ENCODE measurements at regions not wholly inside any gene's neighbourhood (a gene's known extent, or its start where the extent isn't known, plus 50 kb on each side); places are given as distances from the start of the nearest gene placed in this dataset.

GRCh38 chr6:168181876-168182275 lies 102.9 kb upstream of the FRMD1 start:
- no peak for ATAC-seq
- no peak for TF ChIP-seq SNAI2 (CRISPR knock-in tag; IDR thresholded peaks at IDR 0.05)
- no peak for TF ChIP-seq TSHZ2 (CRISPR knock-in tag; IDR thresholded peaks at IDR 0.05)
- TF ChIP-seq ZC3H10 (CRISPR knock-in tag; IDR thresholded peaks at IDR 0.05) = no peak
- TF ChIP-seq ARNTL (CRISPR knock-in tag; IDR thresholded peaks at IDR 0.05; ENCODE audit: borderline replicate concordance, low read depth) = no peak
- no peak for TF ChIP-seq ISL1 (CRISPR knock-in tag; IDR thresholded peaks at IDR 0.05)
- no peak for TF ChIP-seq CSRNP3 (CRISPR knock-in tag; IDR thresholded peaks at IDR 0.05)
- no peak for TF ChIP-seq PPARA (CRISPR knock-in tag; IDR thresholded peaks at IDR 0.05; ENCODE audit: borderline replicate concordance)
- no peak for TF ChIP-seq ESRRG (CRISPR knock-in tag; IDR thresholded peaks at IDR 0.05)
- TF ChIP-seq TCF4 (CRISPR knock-in tag; IDR thresholded peaks at IDR 0.05; ENCODE audit: borderline replicate concordance) = no peak
- no peak for TF ChIP-seq ZNF565 (CRISPR knock-in tag; conservative IDR thresholded peaks at IDR 0.05; ENCODE audit: low read depth)
- no peak for TF ChIP-seq ZNF70 (CRISPR knock-in tag; IDR thresholded peaks at IDR 0.05)
- TF ChIP-seq CSDC2 (CRISPR knock-in tag; IDR thresholded peaks at IDR 0.05) = no peak
- TF ChIP-seq PATZ1 (CRISPR knock-in tag; IDR thresholded peaks at IDR 0.05; ENCODE audit: borderline replicate concordance) = no peak
- TF ChIP-seq POU6F1 (CRISPR knock-in tag; IDR thresholded peaks at IDR 0.05; ENCODE audit: borderline replicate concordance, low read depth) = no peak
- no peak for TF ChIP-seq ZFP3 (CRISPR knock-in tag; IDR thresholded peaks at IDR 0.05)
- no peak for TF ChIP-seq ZFP30 (CRISPR knock-in tag; IDR thresholded peaks at IDR 0.05)

- no peak for ATAC-seq
- TF ChIP-seq ZFP3 (CRISPR knock-in tag; IDR thresholded peaks at IDR 0.05) (no peak), ARNTL (CRISPR knock-in tag; IDR thresholded peaks at IDR 0.05; ENCODE audit: borderline replicate concordance, low read depth) (no peak), POU6F1 (CRISPR knock-in tag; IDR thresholded peaks at IDR 0.05; ENCODE audit: borderline replicate concordance, low read depth) (no peak), ZFP30 (CRISPR knock-in tag; IDR thresholded peaks at IDR 0.05) (no peak), CSDC2 (CRISPR knock-in tag; IDR thresholded peaks at IDR 0.05) (no peak), TOX (CRISPR knock-in tag; IDR thresholded peaks at IDR 0.05; ENCODE audit: borderline replicate concordance) (no peak), ZC3H10 (CRISPR knock-in tag; IDR thresholded peaks at IDR 0.05) (no peak), ISL1 (CRISPR knock-in tag; IDR thresholded peaks at IDR 0.05) (no peak), SNAI2 (CRISPR knock-in tag; IDR thresholded peaks at IDR 0.05) (no peak), TSHZ2 (CRISPR knock-in tag; IDR thresholded peaks at IDR 0.05) (no peak), BACH2 (CRISPR knock-in tag; IDR thresholded peaks at IDR 0.05; ENCODE audit: borderline replicate concordance) (no peak), ZNF8 (CRISPR knock-in tag; IDR thresholded peaks at IDR 0.05) (no peak), PPARA (CRISPR knock-in tag; IDR thresholded peaks at IDR 0.05; ENCODE audit: borderline replicate concordance) (no peak), ZNF565 (CRISPR knock-in tag; conservative IDR thresholded peaks at IDR 0.05; ENCODE audit: low read depth) (no peak), OSR1 (CRISPR knock-in tag; IDR thresholded peaks at IDR 0.05) (no peak), PATZ1 (CRISPR knock-in tag; IDR thresholded peaks at IDR 0.05; ENCODE audit: borderline replicate concordance) (no peak), RARB (CRISPR knock-in tag; IDR thresholded peaks at IDR 0.05) (no peak)
These were observed 102.3 kb upstream of the FRMD1 start for GRCh38 chr6:168181316-168181715.

All from SK-N-SH treated with all-trans-retinoic acid at 6 μM for 48 hours (cell line).